GM21737 (cell line): ENCODE measurements at regions not wholly inside any gene's neighbourhood (a gene's known extent, or its start where the extent isn't known, plus 50 kb on each side); places are given as distances from the start of the nearest gene placed in this dataset.

Experiments
- ATAC-seq: cut with Tn5 transposase; IDR thresholded peaks from one replicate; pipeline ENCODE4 v1.9.1; 2021; ENCODE audit warnings: mild to moderate bottlenecking, moderate library complexity; ENCODE audit not compliant: unreplicated experiment

- no peak for ATAC-seq
These were observed 580.4 kb downstream of the VRK1 start for GRCh38 chr14:97377550-97377949.

GRCh38 chr14:97379091-97379531, 581.9 kb downstream of the VRK1 start:
- ATAC-seq, result no peak

GRCh38 chr14:97380539-97380941, 583.4 kb downstream of the VRK1 start:
- no peak for ATAC-seq

GRCh38 chr14:97381309-97381708, 584.1 kb downstream of the VRK1 start:
- no peak for ATAC-seq

GRCh38 chr14:97382616-97383226, 585.5 kb downstream of the VRK1 start:
- ATAC-seq, result no peak

- no peak for ATAC-seq
These were observed 588.5 kb downstream of the VRK1 start for GRCh38 chr14:97385727-97386126.

- ATAC-seq, result no peak
These were observed 590.2 kb downstream of the VRK1 start for GRCh38 chr14:97387252-97387874.

GRCh38 chr14:97388408-97388807, 591.2 kb downstream of the VRK1 start:
- ATAC-seq, result no peak

GRCh38 chr14:97390096-97390724, 593.0 kb downstream of the VRK1 start:
- ATAC-seq, result no peak

GRCh38 chr14:97393244-97393643, 596.1 kb downstream of the VRK1 start:
- ATAC-seq, result no peak

GRCh38 chr14:97395068-97395467, 597.9 kb downstream of the VRK1 start:
- ATAC-seq, result no peak

- ATAC-seq, result no peak
These were observed 604.5 kb downstream of the VRK1 start for GRCh38 chr14:97401714-97402113.

- no peak for ATAC-seq
These were observed 605.1 kb downstream of the VRK1 start for GRCh38 chr14:97402279-97402678.

GRCh38 chr14:97407701-97408407, 610.7 kb downstream of the VRK1 start:
- no peak for ATAC-seq

GRCh38 chr14:97408503-97408902, 611.3 kb downstream of the VRK1 start:
- ATAC-seq, result no peak

- no peak for ATAC-seq
These were observed 612.0 kb downstream of the VRK1 start for GRCh38 chr14:97408937-97409815.

- no peak for ATAC-seq
These were observed 613.8 kb downstream of the VRK1 start for GRCh38 chr14:97410667-97411620.

GRCh38 chr14:97411938-97412612, 614.9 kb downstream of the VRK1 start:
- ATAC-seq, result no peak

- ATAC-seq, result no peak
These were observed 615.9 kb downstream of the VRK1 start for GRCh38 chr14:97413022-97413539.
